IPS-15b (cell line): ENCODE measurements at regions not wholly inside any gene's neighbourhood (a gene's known extent, or its start where the extent isn't known, plus 50 kb on each side); places are given as distances from the start of the nearest gene placed in this dataset.

Source experiments
- H3K27me3 ChIP-seq: one replicate; pipeline ENCODE4 v1.6.1; 2013; ENCODE audit warnings: low read length; ENCODE audit not compliant: control insufficient read depth, insufficient read depth
- H3K36me3 ChIP-seq: one replicate; pipeline ENCODE4 v1.6.1; 2013; ENCODE audit warnings: low read length; ENCODE audit not compliant: control insufficient read depth, insufficient read depth
- H3K4me1 ChIP-seq: one replicate; pipeline ENCODE4 v1.6.1; 2013; ENCODE audit warnings: mild to moderate bottlenecking, low read length; ENCODE audit not compliant: control insufficient read depth, insufficient read depth
- H3K4me3 ChIP-seq: one replicate; pipeline ENCODE4 v1.5.1; 2013; ENCODE audit warnings: low read depth, low read length
- H3K9ac ChIP-seq: one replicate; pipeline ENCODE4 v1.6.1; 2013; ENCODE audit warnings: low read depth, mild to moderate bottlenecking, low read length
- H3K9me3 ChIP-seq: one replicate; pipeline ENCODE4 v1.6.1; 2013; ENCODE audit warnings: mild to moderate bottlenecking, low read length; ENCODE audit not compliant: control insufficient read depth, insufficient read depth

DNA sequence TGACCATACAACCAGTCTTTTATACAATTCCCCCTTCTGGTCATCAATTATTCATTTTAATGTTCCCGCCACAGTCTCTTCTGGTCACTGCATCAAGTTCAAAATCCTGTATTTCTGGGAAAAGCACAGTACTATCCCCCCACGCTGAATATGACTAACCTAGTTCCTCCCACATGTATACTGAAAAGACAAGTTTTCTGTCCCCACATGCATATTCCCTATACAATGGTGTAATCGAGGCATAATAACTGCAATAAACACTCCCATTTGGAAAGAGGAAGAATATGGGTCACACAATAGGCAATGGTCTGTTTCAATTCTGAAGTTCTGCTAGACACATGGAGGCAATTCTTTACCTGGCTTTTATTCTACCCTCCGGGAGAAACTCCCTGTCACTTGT lies 344.9 kb downstream of the EFNA5 start:
- H3K4me1 ChIP-seq: no peaks in the 10 kb centered on the region
- H3K36me3 ChIP-seq: no peaks in the 10 kb centered on the region
- H3K9me3 ChIP-seq: no peaks in the 10 kb centered on the region
- H3K4me3 ChIP-seq: no peak overlapping the region
- no peak overlapping the region for H3K9ac ChIP-seq
- no peaks in the 10 kb centered on the region for H3K27me3 ChIP-seq

DNA sequence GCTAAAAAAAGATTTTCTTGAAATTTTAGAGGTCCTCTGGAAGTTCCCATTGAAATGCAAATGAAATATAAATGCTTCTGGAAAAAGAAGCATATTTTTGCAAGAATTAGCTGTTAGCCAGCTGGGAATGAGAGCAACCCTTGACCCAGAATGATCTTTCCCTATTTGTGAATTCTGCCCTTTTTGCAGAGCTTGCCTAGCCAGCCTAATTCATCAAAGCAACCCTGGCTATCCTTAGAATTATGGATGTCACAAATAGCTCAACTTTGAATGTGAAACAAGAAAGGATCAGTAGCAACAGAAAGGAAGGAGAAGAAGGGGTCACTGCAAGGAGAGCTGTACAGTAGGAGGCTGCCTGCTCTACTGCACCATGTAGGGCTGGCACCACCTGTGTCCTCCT lies 345.9 kb downstream of the EFNA5 start:
- H3K9me3 ChIP-seq: no peaks in the 10 kb centered on the region
- H3K27me3 ChIP-seq: no peaks in the 10 kb centered on the region
- no peaks in the 10 kb centered on the region for H3K36me3 ChIP-seq
- no peak overlapping the region for H3K4me3 ChIP-seq
- H3K4me1 ChIP-seq: peaks cover 3% of the 10 kb centered on the region
- no peak overlapping the region for H3K9ac ChIP-seq

DNA sequence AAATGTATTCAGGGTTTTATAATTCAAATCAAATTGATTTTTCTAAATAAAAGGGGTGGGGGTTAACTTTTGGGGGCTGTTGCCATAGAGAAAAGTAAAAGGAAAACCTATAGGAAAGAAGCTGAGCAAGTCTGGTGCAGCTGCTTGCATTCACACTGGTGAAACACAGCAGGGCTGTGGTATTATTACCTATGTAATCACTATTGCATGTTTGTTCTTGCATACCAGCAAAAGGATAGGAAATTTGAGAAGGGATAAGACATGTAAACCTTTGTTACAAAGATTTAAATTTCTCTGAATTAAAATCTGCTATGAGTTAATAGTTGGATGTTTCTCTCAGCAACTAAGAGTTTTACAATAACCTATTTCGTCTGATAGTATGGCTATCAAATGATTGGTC lies 346.7 kb downstream of the EFNA5 start:
- Histone ChIP-seq H3K9me3 (no peaks in the 10 kb centered on the region), H3K36me3 (no peaks in the 10 kb centered on the region), H3K27me3 (no peaks in the 10 kb centered on the region), H3K4me1 (peaks cover 3% of the 10 kb centered on the region), H3K9ac (no peak overlapping the region), H3K4me3 (no peak overlapping the region)

DNA sequence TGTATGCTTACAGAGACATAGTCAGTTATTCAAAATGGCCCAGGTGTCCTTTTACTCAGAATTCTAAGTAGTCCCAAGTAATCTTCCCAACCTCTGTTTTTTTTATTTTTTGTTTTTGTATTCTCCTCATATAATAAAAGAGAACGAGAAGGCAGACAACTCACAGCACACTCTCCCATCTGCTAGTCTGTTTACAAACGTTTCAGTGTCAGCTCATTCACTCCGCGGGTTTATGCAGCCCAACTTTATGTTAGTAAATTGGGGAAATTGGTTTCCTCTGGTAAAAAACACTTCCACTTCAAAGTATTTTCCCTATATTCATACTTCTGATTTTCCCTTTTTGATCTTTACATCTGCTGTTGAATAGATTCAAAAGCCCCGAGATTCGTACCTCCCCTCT lies 347.2 kb downstream of the EFNA5 start:
- no peaks in the 10 kb centered on the region for H3K36me3 ChIP-seq
- no peak overlapping the region for H3K4me3 ChIP-seq
- H3K27me3 ChIP-seq: no peaks in the 10 kb centered on the region
- no peak overlapping the region for H3K9ac ChIP-seq
- peaks cover 3% of the 10 kb centered on the region for H3K4me1 ChIP-seq
- H3K9me3 ChIP-seq: no peaks in the 10 kb centered on the region

DNA sequence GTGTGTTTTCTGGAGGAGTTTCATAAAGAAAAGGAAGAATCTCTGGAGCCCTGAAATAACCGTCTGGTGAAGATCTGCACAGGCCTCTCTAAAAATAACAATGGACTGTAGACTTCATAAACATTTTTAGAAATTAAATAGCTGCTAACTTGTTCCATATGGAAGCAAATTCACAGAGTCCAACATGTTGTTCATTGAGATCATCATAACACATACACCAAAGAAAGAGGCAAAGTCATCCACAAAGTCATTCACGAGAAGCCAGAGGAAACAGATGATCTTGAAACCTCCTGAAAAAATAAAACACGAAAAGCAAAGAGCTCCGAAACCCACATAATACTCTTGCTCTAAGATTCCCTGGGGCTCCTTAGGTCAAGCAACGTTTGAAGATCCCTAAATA lies 347.8 kb downstream of the EFNA5 start:
- H3K36me3 ChIP-seq: no peaks in the 10 kb centered on the region
- H3K4me3 ChIP-seq: no peak overlapping the region
- H3K27me3 ChIP-seq: no peaks in the 10 kb centered on the region
- H3K9ac ChIP-seq: no peak overlapping the region
- H3K4me1 ChIP-seq: peaks cover 3% of the 10 kb centered on the region
- H3K9me3 ChIP-seq: no peaks in the 10 kb centered on the region

DNA sequence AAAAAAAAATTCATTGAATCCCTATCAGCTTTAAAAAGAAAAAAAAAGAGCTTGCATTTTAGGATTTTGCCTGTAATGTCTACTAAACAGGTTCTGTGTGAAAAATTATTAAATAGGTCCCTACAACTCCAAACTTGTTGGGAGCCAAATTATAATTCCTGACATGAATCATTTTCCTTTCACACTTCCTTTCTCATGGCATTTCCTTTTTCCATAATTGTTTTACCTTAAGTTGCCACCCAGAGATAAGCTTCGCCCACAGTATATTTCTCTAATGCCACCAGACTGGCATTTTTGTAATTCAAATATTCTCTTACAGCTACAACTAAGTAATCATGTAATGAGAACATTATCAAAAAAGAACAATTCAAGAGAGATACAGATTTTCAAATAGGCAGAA lies 348.8 kb downstream of the EFNA5 start:
- Histone ChIP-seq H3K27me3 (no peaks in the 10 kb centered on the region), H3K4me3 (no peak overlapping the region), H3K9ac (no peak overlapping the region), H3K4me1 (peaks cover 3% of the 10 kb centered on the region), H3K36me3 (no peaks in the 10 kb centered on the region), H3K9me3 (no peaks in the 10 kb centered on the region)

DNA sequence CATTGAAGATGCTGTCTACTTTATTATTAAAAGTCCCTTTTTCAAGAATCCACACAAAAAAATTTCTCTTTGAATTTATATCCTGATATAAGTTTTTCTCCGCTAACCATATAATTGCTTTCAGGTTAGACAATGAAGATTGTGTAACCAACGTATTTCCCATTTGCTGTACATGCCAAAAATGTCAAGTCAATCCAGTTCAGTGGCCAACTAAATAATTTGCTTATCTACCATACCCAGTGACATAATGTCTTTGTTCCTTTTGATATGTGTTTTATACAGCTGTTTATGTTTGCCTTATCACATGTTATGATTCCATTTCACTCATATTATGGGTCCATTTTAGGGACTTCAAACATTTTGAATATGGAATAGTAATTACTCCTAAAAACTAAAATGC lies 349.9 kb downstream of the EFNA5 start:
- Histone ChIP-seq H3K4me3 (no peak overlapping the region), H3K36me3 (no peaks in the 10 kb centered on the region), H3K9ac (no peak overlapping the region), H3K27me3 (no peaks in the 10 kb centered on the region), H3K4me1 (peaks cover 3% of the 10 kb centered on the region), H3K9me3 (no peaks in the 10 kb centered on the region)

DNA sequence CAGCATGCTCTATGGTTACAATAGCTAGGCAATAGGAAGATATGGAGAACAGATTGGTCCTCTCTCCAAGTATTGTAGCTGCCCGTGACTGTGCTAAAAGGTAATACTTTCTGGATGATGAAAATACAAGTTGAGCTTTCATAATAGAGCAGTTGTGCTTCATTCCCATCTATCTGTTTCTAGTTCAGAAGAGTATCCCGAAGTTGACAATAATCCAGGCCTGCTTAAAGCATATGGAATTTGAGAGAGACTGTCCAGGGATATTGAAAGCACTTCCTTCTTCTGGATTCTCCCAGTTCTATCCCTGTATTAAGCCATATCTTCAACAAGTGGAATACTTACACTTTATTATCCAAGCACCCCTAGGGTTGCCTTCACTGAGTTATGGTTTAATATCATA lies 350.4 kb downstream of the EFNA5 start:
- no peaks in the 10 kb centered on the region for H3K9me3 ChIP-seq
- H3K9ac ChIP-seq: no peak overlapping the region
- H3K27me3 ChIP-seq: no peaks in the 10 kb centered on the region
- H3K4me3 ChIP-seq: no peak overlapping the region
- H3K4me1 ChIP-seq: peaks cover 3% of the 10 kb centered on the region
- H3K36me3 ChIP-seq: no peaks in the 10 kb centered on the region

DNA sequence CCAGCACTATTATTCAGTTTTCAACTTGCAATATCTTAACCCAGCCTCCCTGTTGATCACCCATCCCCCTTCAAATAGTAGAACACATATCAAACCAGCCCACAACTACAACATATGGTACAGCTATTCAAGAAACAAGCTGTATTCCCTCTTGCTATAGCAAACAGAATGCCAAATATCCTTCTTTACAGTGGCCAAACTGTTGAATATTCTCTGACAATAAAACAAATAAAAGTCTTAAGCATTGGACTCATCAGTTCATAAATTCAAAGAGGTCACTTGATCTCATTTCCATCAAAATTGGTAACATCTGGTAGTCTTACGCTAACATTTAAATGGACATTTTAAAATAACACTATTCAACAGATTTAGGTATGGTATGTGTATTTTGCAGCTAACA lies 350.8 kb downstream of the EFNA5 start:
- H3K9me3 ChIP-seq: no peaks in the 10 kb centered on the region
- H3K36me3 ChIP-seq: no peaks in the 10 kb centered on the region

DNA sequence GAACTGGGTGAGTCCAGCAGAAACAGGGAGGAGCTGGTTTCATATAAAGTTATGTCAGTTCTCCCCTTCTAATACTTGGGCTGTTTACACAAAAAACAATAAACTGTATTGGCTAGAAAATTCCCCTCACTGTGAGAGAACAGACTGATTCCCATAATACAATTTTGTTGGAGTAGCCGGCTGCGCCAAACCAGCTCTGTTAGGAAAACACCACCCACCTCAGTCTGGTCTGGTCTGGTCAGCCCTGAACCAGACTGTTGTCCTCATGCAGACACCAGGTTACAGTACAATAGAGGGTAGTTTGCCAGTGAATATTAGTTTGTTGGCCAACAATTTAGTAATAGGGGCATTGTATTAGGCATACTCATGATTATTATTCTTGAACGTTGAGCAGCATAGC lies 356.4 kb downstream of the EFNA5 start:
- no peak overlapping the region for H3K9ac ChIP-seq
- H3K9me3 ChIP-seq: no peaks in the 10 kb centered on the region
- no peaks in the 10 kb centered on the region for H3K4me1 ChIP-seq
- H3K27me3 ChIP-seq: no peaks in the 10 kb centered on the region
- H3K4me3 ChIP-seq: no peak overlapping the region
- no peaks in the 10 kb centered on the region for H3K36me3 ChIP-seq

More for the DNA sequence above, 350.8 kb downstream of the EFNA5 start:
- no peak overlapping the region for H3K4me3 ChIP-seq
- H3K9ac ChIP-seq: no peak overlapping the region
- no peaks in the 10 kb centered on the region for H3K27me3 ChIP-seq
- H3K4me1 ChIP-seq: peaks cover 3% of the 10 kb centered on the region

DNA sequence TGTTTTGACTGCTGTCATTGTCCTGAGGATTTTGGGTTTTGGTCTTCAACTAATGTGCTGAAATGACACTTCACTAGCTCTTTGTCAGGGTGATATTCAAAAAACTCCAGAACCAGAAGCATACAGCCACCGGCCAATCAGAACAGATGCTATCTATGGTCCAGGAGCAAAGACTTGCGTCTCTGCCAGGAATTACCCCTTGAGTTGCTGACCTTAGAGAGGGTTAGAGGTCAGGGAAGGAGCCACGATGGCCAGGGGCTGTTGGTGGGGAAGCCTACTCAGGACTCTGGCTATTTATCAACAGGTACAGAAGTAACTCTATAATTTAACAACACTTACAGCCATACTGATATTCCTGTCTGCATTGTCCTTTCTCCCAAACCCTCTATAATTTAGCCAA lies 356.8 kb downstream of the EFNA5 start:
- Histone ChIP-seq H3K4me3 (no peak overlapping the region), H3K36me3 (no peaks in the 10 kb centered on the region), H3K9ac (no peak overlapping the region), H3K9me3 (no peaks in the 10 kb centered on the region), H3K4me1 (no peaks in the 10 kb centered on the region), H3K27me3 (no peaks in the 10 kb centered on the region)

DNA sequence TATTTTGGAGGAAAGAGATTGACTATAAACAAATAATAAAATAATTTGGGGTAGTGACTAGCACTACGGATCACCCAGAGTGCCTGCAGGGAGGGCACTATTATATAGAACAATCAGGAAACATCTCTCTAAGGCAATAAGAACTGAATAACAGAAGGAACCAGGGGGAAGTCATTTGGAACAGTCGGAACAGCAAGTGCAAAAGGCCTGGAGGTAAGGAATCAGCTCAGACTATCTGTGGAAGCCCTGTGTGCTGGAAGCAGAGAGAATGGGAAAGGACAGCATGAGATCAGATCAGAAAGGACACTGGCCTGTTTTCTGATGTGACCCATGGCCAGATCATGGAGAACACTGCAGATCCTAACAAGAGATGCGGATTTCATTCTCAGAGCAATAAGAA lies 357.6 kb downstream of the EFNA5 start:
- Histone ChIP-seq H3K9ac (no peak overlapping the region), H3K4me3 (no peak overlapping the region), H3K4me1 (no peaks in the 10 kb centered on the region), H3K36me3 (no peaks in the 10 kb centered on the region), H3K9me3 (no peaks in the 10 kb centered on the region), H3K27me3 (no peaks in the 10 kb centered on the region)

DNA sequence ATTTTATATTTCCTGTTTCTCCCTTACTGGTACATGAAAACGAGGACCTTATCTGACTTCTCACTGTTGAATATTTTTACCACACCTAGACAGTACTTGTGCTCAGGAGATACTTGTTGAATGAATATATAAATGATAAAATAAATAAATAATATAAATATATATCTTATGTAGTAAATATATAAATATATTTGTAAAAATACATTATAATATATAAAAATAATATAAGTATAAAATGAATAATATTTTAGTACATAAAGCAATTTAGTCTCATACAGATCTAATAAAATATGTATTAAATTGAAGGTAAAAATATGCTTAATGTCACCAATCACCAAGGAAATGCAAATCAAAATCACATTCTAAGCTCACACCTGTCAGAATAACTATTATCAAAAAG lies 360.6 kb downstream of the EFNA5 start:
- Histone ChIP-seq H3K9me3 (no peaks in the 10 kb centered on the region), H3K9ac (no peak overlapping the region), H3K4me3 (no peak overlapping the region), H3K36me3 (no peaks in the 10 kb centered on the region), H3K27me3 (no peaks in the 10 kb centered on the region), H3K4me1 (no peaks in the 10 kb centered on the region)
